Skin of body (tissue), 2 donors: ENCODE measurements at regions not wholly inside any gene's neighbourhood (a gene's known extent, or its start where the extent isn't known, plus 50 kb on each side); places are given as distances from the start of the nearest gene placed in this dataset. TPM values are rescaled to one million over a fixed set of nuclear protein-coding genes. Genes with fewer than 3 reads are reported as not detected.

Experiments
- DNase-seq: peaks from one replicate; lab custom pipeline; 2025; lab: John Stamatoyannopoulos, UW
- small RNA-seq: library from RNA; depleted of rRNA; stranded (forward); fragments of <200 nt; gene quantifications from one replicate; pipeline ENCODE3, GENCODE V24; 2014; ENCODE audit warnings: low replicate concordance

DNA sequence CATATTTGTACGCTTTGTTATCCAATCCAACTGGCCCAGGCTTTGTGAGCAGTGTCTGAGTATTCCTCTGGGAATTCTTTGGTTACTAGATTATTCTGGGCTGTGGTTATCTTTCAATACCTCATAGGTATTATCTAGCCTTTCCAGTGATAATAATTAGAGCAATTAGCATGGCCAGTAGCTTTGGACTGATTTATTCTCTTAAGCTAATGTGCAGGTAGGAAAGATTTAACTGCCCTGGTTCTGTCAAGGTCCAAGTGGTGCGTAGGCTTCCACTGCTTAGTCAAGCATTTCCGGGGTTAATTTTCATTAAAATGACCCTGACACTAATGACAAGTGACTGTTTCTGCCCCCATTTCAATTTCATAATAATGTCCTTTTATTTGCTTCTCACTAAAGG, 54.2 kb upstream of the PMFBP1 start:
- DNase-seq = no peak

DNA sequence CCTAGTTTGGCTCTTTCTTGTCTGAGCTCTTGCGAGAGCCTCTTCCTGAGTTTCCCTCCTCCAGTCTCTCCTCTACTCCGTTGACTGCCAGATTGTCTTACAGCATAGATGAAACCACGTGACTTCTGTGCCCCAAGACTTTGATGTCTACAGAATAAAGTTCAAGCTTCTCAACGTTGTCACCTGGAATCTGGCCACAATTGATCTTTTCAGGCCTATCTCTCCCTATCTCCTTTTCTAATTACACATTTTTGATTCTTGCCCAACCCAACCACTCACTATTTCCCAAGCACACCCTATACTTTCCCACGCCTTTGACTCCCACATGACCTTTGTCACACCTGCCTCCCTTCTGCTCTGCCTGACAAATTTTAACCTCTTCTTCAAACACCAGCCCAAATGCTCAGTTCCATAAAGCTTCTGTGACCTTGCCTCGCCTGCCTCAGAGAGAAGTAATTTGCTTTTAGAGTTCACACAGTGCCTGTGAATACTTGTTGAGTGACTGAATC, 52.4 kb upstream of the PMFBP1 start:
- DNase-seq = no peak

DNA sequence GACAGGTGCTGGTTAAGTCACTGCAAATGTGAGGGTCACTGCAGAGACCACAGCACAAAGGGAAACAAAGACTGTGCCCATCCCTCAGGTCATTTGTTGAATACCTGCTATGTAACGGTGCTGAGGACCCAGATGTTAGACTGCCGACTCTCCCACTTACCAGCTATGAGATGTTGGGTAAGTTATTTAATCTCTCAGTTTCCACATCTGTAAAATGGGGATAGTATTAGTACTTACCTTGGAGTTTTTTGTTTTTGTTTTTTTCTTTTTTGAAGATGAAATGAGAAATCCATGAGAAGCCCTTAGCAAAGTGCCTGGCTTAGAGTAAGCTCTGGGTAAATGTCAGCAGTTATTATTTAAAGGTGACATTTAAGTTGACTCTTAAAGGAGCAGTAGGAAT, 50.5 kb upstream of the PMFBP1 start:
- DNase-seq = no peak

Small RNA genes in the stretch of these regions (small RNA-seq; reads per million reads assigned to genes)
- gene RF00026 (not detected), gene RNU7-90P (not detected)
